SK-N-SH (cell line): ENCODE measurements at regions not wholly inside any gene's neighbourhood (a gene's known extent, or its start where the extent isn't known, plus 50 kb on each side); places are given as distances from the start of the nearest gene placed in this dataset.
A peak's percentile ranks its signal among the peaks of the same experiment; 100 is the strongest.

Source experiments
- CTCF ChIA-PET: fragments of 300-600, 350-600 bp; formaldehyde crosslinking; extraction: SDS; loops from one replicate; lab custom pipeline; 2021; lab: Yijun Ruan, JAX
- POLR2A ChIA-PET: fragments of 350-600 bp; sonication (Branson Sonifier 250); formaldehyde crosslinking; extraction: SDS; loops from one replicate; lab custom pipeline; 2020; ENCODE audit warnings: antibody characterized with exemption, inconsistent platforms; lab: Yijun Ruan, JAX
- DNase-seq: peaks from one replicate; pipeline ENCODE4 v3.0.0; 2012
- H2AFZ ChIP-seq: fragments of 200-600 bp; sonication (generic); 2 replicates; pipeline ENCODE4 v1.8.1; 2016; ENCODE audit warnings: antibody characterized with exemption, mild to moderate bottlenecking, low read depth
- H3F3A ChIP-seq: fragments of 200-600 bp; sonication (generic); replicated peaks from 2 replicates; pipeline ENCODE3; 2016; ENCODE audit warnings: antibody characterized with exemption, mild to moderate bottlenecking; ENCODE audit not compliant: insufficient read depth
- H3K27ac ChIP-seq, 2 experiments: fragments of 200-500 bp in 1 of 2; fragments of 200-600 bp in 1 of 2; sonication (Bioruptor generic) in 1 of 2; sonication (generic), shearing (Covaris generic) in 1 of 2; 2 replicates each; pipeline versions ENCODE4 v1.5.1 to v1.6.1; 2014 to 2016; ENCODE audit warnings: low read depth in 2 of 2, inconsistent platforms in 1 of 2, low read length in 1 of 2, mild to moderate bottlenecking in 1 of 2, mixed read lengths in 1 of 2
- H3K27me3 ChIP-seq: fragments of 200-600 bp; sonication (generic), shearing (Covaris generic); 2 replicates; pipeline ENCODE4 v1.6.1; 2016; ENCODE audit warnings: mixed run types; ENCODE audit not compliant: insufficient read depth
- H3K36me3 ChIP-seq, 2 experiments: fragments of 200-500 bp in 1 of 2; fragments of 200-600 bp in 1 of 2; sonication (Bioruptor generic) in 1 of 2; sonication (generic) in 1 of 2; replicated peaks in 1 of 2; 2 replicates each; pipeline versions ENCODE3 to v1.5.1; 2014 to 2016; ENCODE audit warnings: low read length in 1 of 2, mild to moderate bottlenecking in 1 of 2; ENCODE audit not compliant: insufficient read depth in 2 of 2, control insufficient read depth in 1 of 2
- H3K4me1 ChIP-seq, 2 experiments: fragments of 200-500 bp in 1 of 2; fragments of 200-600 bp in 1 of 2; sonication (Bioruptor generic) in 1 of 2; sonication (generic), shearing (Covaris generic) in 1 of 2; 2 replicates each; pipeline versions ENCODE4 v1.5.1 to v1.6.1; 2014 to 2016; ENCODE audit warnings: low read depth in 1 of 2, low read length in 1 of 2, mixed run types in 1 of 2; ENCODE audit not compliant: insufficient read depth in 2 of 2, control insufficient read depth in 1 of 2
- H3K4me2 ChIP-seq: fragments of 200-600 bp; sonication (generic), shearing (Covaris generic); 2 replicates; pipeline ENCODE4 v1.6.1; 2017; ENCODE audit warnings: mixed run types
- H3K4me3 ChIP-seq, 2 experiments: fragments of 200-500 bp in 1 of 2; fragments of 200-600 bp in 1 of 2; sonication (Bioruptor generic) in 1 of 2; sonication (generic), shearing (Covaris generic) in 1 of 2; 2 replicates each; pipeline versions ENCODE4 v1.5.1 to v1.8.1; 2014 to 2016; ENCODE audit warnings: low read depth in 2 of 2, inconsistent platforms in 1 of 2, low read length in 1 of 2, mild to moderate bottlenecking in 1 of 2, mixed read lengths in 1 of 2, moderate library complexity in 1 of 2
- H3K79me2 ChIP-seq: fragments of 200-600 bp; sonication (generic); 2 replicates; pipeline ENCODE4 v1.8.1; 2017; ENCODE audit warnings: mild to moderate bottlenecking; ENCODE audit not compliant: insufficient read depth
- H3K9ac ChIP-seq: fragments of 200-600 bp; sonication (generic); 2 replicates; pipeline ENCODE4 v1.6.1; 2017; ENCODE audit warnings: mixed run types
- H3K9me2 ChIP-seq: fragments of 200-600 bp; sonication (generic); 2 replicates; pipeline ENCODE4 v1.6.1; 2017; ENCODE audit warnings: mixed run types
- H3K9me3 ChIP-seq: fragments of 200-600 bp; sonication (generic); 2 replicates; pipeline ENCODE4 v1.6.1; 2017; ENCODE audit warnings: mixed run types, mild to moderate bottlenecking, moderate library complexity
- H4K20me1 ChIP-seq: fragments of 200-600 bp; sonication (generic); 2 replicates; pipeline ENCODE4 v1.6.1; 2017; ENCODE audit warnings: mild to moderate bottlenecking, mixed run types; ENCODE audit not compliant: insufficient read depth
- CHD2 ChIP-seq: fragments of 150-350 bp; IDR thresholded peaks from 2 replicates; pipeline ENCODE4 v1.6.1; 2018; ENCODE audit warnings: low read length; ENCODE audit not compliant: partially characterized antibody
- CTCF ChIP-seq: fragments of 200-600 bp; sonication (generic); IDR thresholded peaks from 2 replicates; pipeline ENCODE4 v1.6.1; 2017; ENCODE audit warnings: antibody characterized with exemption, mild to moderate bottlenecking, moderate library complexity
- EZH2phosphoT487 ChIP-seq: fragments of 200-600 bp; sonication (generic); IDR thresholded peaks from 2 replicates; pipeline ENCODE4 v1.6.1; 2017; ENCODE audit warnings: low read depth, mixed run types, mild to moderate bottlenecking, antibody characterized with exemption, moderate library complexity, borderline replicate concordance
- FOXJ3 ChIP-seq: sonication (generic); formaldehyde crosslinking; IDR thresholded peaks from 2 replicates; pipeline ENCODE4 v1.5.1; 2020; ENCODE audit warnings: mild to moderate bottlenecking, missing genetic modification reagents
- FOXM1 ChIP-seq: IDR thresholded peaks from 2 replicates; pipeline ENCODE4 v1.4.0; 2012; ENCODE audit warnings: low read depth, mild to moderate bottlenecking
- GABPA ChIP-seq: IDR thresholded peaks from 2 replicates; pipeline ENCODE4 v1.4.0; 2012; ENCODE audit warnings: low read depth, mild to moderate bottlenecking
- IRF3 ChIP-seq: fragments of 150-350 bp; IDR thresholded peaks from 2 replicates; pipeline ENCODE4 v1.6.1; 2016; ENCODE audit warnings: mild to moderate bottlenecking, low read depth, low read length
- JUND ChIP-seq: IDR thresholded peaks from 2 replicates; pipeline ENCODE4 v1.4.0; 2012
- MAX ChIP-seq: IDR thresholded peaks from 2 replicates; pipeline ENCODE4 v1.4.0; 2012; ENCODE audit warnings: low read depth
- POLR2AphosphoS5 ChIP-seq: IDR thresholded peaks from 2 replicates; pipeline ENCODE4 v1.6.1; 2012; ENCODE audit warnings: low read depth, low read length
- RCOR1 ChIP-seq: fragments of 150-350 bp; IDR thresholded peaks from 2 replicates; pipeline ENCODE4 v1.6.1; 2017; ENCODE audit warnings: antibody characterized with exemption, low read length
- RFX5 ChIP-seq: IDR thresholded peaks from 2 replicates; pipeline ENCODE4 v1.6.1; 2012; ENCODE audit warnings: mild to moderate bottlenecking, improper control_type of control experiment, low read length
- RXRA ChIP-seq: IDR thresholded peaks from 2 replicates; pipeline ENCODE4 v1.4.0; 2012; ENCODE audit warnings: low read depth, mild to moderate bottlenecking, borderline replicate concordance
- SIN3A ChIP-seq: IDR thresholded peaks from 2 replicates; pipeline ENCODE4 v1.6.1; 2012; ENCODE audit warnings: low read depth, mild to moderate bottlenecking, low read length, moderate library complexity, borderline replicate concordance
- TCF12 ChIP-seq: IDR thresholded peaks from 2 replicates; pipeline ENCODE4 v1.4.0; 2012
- TEAD4 ChIP-seq: IDR thresholded peaks from 2 replicates; pipeline ENCODE4 v1.4.0; 2012; ENCODE audit warnings: mild to moderate bottlenecking, borderline replicate concordance; ENCODE audit not compliant: insufficient read depth
- YY1 ChIP-seq: IDR thresholded peaks from 2 replicates; pipeline ENCODE4 v1.4.0; 2012; ENCODE audit warnings: low read depth, mild to moderate bottlenecking
- WGBS: methylation state at CpG from one replicate; pipeline ENCODE4 v1.1.6; 2017; ENCODE audit warnings: low lambda C conversion rate; 5-methylcytosine and 5-hydroxymethylcytosine counted together
- TF ChIP-seq, protein P1 (sequence below): IDR thresholded peaks from 2 replicates; pipeline ENCODE4 v1.6.1; 2012; ENCODE audit warnings: mild to moderate bottlenecking, low read depth, low read length, moderate library complexity
- TF ChIP-seq, protein P2 (sequence below): IDR thresholded peaks from 2 replicates; pipeline ENCODE4 v1.4.0; 2012; ENCODE audit warnings: low read depth, borderline replicate concordance

GRCh38 chr13:82688400-82688994 is 1193.8 kb downstream of the SLITRK1 start:
- H3K9me3 ChIP-seq = no peaks in the 10 kb centered on the region
- no peak for DNase-seq
- H4K20me1 ChIP-seq = no peaks in the 10 kb centered on the region
- TF ChIP-seq MAX (no peak), SIN3A (no peak), RFX5 (no peak)
- H3K4me3 ChIP-seq = peak overlapping the region; percentile 32 to 35; a peak in 3 of 4 replicates
- peak overlapping the region; percentile 80 for H2AFZ ChIP-seq
- no peaks in the 10 kb centered on the region; a peak in 1 of 4 replicates for H3K4me1 ChIP-seq
- POLR2A ChIA-PET = no interaction called here
- H3F3A ChIP-seq = no peaks in the 10 kb centered on the region
- no peaks in the 10 kb centered on the region for H3K27me3 ChIP-seq
- H3K9ac ChIP-seq = no peak overlapping the region
- peak overlapping the region; percentile 71 for H3K4me2 ChIP-seq
- CTCF ChIA-PET = no interaction called here
- no peaks in the 10 kb centered on the region for H3K36me3 ChIP-seq
- WGBS = 3% methylated on average over 2 of the region's 2 CpGs
- H3K9me2 ChIP-seq = no peaks in the 10 kb centered on the region
- no peaks in the 10 kb centered on the region for H3K79me2 ChIP-seq
- peak overlapping the region in 1 of 2 experiments; percentile 58; a peak in 2 of 4 replicates for H3K27ac ChIP-seq

GRCh38 chr13:82687884-82688283 is 1194.4 kb downstream of the SLITRK1 start:
- H3K4me2 ChIP-seq = peak overlapping the region; percentile 71; the same call in 1 of the 2 replicates
- no peaks in the 10 kb centered on the region for H3K79me2 ChIP-seq
- peak overlapping the region; percentile 80 for H2AFZ ChIP-seq

More at GRCh38 chr13:82687884-82688283, 1194.4 kb downstream of the SLITRK1 start:
- POLR2A ChIA-PET = no interaction called here
- Histone ChIP-seq H3K27me3 (no peaks in the 10 kb centered on the region), H3K27ac (peak overlapping the region in 1 of 2 experiments; percentile 58; a peak in 2 of 4 replicates), H3K9me3 (no peaks in the 10 kb centered on the region), H3K4me1 (no peaks in the 10 kb centered on the region; a peak in 1 of 4 replicates), H3K9ac (no peak overlapping the region), H3K9me2 (no peaks in the 10 kb centered on the region), H3K4me3 (peak overlapping the region in 1 of 2 experiments; percentile 35; a peak in 2 of 4 replicates), H4K20me1 (no peaks in the 10 kb centered on the region)
- CTCF ChIA-PET = no interaction called here
- no peak for TF ChIP-seq JUND
- no peak for TF ChIP-seq CTCF
- no peak for TF ChIP-seq RFX5
- no peak for TF ChIP-seq GABPA
- no peak for TF ChIP-seq MAX
- TF ChIP-seq FOXM1 = no peak
- no peak for TF ChIP-seq POLR2AphosphoS5
- TF ChIP-seq TEAD4 = no peak
- no peak for TF ChIP-seq EZH2phosphoT487
- TF ChIP-seq, protein P1, sequence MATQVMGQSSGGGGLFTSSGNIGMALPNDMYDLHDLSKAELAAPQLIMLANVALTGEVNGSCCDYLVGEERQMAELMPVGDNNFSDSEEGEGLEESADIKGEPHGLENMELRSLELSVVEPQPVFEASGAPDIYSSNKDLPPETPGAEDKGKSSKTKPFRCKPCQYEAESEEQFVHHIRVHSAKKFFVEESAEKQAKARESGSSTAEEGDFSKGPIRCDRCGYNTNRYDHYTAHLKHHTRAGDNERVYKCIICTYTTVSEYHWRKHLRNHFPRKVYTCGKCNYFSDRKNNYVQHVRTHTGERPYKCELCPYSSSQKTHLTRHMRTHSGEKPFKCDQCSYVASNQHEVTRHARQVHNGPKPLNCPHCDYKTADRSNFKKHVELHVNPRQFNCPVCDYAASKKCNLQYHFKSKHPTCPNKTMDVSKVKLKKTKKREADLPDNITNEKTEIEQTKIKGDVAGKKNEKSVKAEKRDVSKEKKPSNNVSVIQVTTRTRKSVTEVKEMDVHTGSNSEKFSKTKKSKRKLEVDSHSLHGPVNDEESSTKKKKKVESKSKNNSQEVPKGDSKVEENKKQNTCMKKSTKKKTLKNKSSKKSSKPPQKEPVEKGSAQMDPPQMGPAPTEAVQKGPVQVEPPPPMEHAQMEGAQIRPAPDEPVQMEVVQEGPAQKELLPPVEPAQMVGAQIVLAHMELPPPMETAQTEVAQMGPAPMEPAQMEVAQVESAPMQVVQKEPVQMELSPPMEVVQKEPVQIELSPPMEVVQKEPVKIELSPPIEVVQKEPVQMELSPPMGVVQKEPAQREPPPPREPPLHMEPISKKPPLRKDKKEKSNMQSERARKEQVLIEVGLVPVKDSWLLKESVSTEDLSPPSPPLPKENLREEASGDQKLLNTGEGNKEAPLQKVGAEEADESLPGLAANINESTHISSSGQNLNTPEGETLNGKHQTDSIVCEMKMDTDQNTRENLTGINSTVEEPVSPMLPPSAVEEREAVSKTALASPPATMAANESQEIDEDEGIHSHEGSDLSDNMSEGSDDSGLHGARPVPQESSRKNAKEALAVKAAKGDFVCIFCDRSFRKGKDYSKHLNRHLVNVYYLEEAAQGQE = no peak
- TF ChIP-seq CHD2 = no peak
- no peak for TF ChIP-seq IRF3
- TF ChIP-seq YY1 = no peak
- no peak for TF ChIP-seq RCOR1
- no peak for TF ChIP-seq TCF12
- TF ChIP-seq, protein P2, sequence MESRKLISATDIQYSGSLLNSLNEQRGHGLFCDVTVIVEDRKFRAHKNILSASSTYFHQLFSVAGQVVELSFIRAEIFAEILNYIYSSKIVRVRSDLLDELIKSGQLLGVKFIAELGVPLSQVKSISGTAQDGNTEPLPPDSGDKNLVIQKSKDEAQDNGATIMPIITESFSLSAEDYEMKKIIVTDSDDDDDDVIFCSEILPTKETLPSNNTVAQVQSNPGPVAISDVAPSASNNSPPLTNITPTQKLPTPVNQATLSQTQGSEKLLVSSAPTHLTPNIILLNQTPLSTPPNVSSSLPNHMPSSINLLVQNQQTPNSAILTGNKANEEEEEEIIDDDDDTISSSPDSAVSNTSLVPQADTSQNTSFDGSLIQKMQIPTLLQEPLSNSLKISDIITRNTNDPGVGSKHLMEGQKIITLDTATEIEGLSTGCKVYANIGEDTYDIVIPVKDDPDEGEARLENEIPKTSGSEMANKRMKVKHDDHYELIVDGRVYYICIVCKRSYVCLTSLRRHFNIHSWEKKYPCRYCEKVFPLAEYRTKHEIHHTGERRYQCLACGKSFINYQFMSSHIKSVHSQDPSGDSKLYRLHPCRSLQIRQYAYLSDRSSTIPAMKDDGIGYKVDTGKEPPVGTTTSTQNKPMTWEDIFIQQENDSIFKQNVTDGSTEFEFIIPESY = no peak
- no peak for TF ChIP-seq FOXJ3
- TF ChIP-seq RXRA = no peak
- TF ChIP-seq, all 33 proteins: peak for 0
- no peak for DNase-seq
- Histone ChIP-seq H3K36me3 (no peaks in the 10 kb centered on the region), H3F3A (no peaks in the 10 kb centered on the region)
